ENCODE measurements at regions not wholly inside any gene's neighbourhood (a gene's known extent, or its start where the extent isn't known, plus 50 kb on each side); places are given as distances from the start of the nearest gene placed in this dataset.

DNA sequence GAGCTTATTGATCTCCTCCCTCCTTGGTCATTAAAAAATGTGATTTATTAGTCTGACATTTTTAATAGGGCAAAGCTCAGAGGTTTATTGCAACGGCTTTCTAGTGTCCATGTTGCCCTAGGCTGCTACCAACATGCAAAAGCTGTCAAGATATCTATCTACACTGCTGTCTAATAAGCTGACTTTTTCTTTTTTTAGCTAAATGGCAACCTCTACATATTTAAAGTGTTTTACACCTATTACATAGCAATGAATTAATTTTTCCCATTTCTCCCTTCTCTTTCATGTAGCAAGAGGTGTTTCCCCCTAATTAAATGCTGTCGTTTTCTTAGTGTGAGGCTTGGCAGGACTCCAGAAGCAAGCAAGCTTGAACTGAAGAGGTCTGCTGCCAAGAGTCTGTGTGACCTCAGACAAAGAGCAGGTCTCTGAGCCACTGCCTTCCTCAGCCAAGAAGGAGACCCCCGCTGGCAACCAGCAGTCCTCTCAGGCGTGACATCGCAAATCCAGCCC is 79.4 kb downstream of the GAS1 start:
- DNase-seq (ENCODE audit: low spot score): no peak
- TF ChIP-seq, protein P1, sequence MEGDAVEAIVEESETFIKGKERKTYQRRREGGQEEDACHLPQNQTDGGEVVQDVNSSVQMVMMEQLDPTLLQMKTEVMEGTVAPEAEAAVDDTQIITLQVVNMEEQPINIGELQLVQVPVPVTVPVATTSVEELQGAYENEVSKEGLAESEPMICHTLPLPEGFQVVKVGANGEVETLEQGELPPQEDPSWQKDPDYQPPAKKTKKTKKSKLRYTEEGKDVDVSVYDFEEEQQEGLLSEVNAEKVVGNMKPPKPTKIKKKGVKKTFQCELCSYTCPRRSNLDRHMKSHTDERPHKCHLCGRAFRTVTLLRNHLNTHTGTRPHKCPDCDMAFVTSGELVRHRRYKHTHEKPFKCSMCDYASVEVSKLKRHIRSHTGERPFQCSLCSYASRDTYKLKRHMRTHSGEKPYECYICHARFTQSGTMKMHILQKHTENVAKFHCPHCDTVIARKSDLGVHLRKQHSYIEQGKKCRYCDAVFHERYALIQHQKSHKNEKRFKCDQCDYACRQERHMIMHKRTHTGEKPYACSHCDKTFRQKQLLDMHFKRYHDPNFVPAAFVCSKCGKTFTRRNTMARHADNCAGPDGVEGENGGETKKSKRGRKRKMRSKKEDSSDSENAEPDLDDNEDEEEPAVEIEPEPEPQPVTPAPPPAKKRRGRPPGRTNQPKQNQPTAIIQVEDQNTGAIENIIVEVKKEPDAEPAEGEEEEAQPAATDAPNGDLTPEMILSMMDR (IDR thresholded peaks at IDR 0.05): no peak
- ATAC-seq (ENCODE audit: low FRiP score): no peak

DNA sequence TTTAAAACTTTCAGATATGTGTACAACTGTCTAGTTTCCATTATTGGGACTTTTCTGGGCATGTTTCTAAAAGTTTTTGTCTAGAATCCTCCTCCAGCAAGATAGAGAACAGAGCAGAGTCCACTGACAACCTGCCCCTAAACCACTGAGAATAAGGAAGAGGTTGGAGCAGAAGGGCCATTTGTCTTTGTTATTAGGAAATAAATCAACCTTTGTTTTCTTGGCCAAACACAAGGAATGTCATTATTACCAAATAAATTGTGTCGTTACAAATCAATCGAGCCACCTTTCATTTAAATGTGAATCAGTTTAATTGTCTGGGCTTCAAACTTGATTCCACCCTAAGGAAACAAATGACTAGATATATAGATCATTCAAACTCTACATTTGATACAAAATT is 81.4 kb downstream of the GAS1 start:
- TF ChIP-seq, protein P1 (IDR thresholded peaks at IDR 0.05): no peak
- ATAC-seq (ENCODE audit: low FRiP score) (no peak), DNase-seq (ENCODE audit: low spot score) (no peak)

DNA sequence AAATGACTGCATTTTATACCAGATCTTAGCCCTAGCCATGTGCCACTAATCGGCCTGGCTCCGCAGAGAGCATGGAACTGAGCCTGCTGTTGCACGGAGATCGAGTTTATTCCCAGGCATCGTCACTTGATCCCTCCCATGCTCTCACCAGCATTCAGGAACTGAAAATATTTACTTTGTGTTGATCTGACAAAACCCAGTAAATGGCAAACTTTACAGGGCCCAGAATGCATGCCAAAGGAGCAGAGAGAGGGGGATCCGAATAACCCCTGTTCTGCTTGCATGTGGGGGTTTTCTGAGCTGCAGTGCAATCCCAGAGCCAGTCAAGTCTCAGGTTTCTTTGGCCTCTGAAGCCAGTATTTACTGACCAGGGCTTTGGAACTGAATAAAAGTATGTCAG is 87.3 kb downstream of the GAS1 start:
- ATAC-seq (ENCODE audit: low FRiP score): no peak
- DNase-seq (ENCODE audit: low spot score): no peak
- TF ChIP-seq, protein P1 (IDR thresholded peaks at IDR 0.05): no peak

DNA sequence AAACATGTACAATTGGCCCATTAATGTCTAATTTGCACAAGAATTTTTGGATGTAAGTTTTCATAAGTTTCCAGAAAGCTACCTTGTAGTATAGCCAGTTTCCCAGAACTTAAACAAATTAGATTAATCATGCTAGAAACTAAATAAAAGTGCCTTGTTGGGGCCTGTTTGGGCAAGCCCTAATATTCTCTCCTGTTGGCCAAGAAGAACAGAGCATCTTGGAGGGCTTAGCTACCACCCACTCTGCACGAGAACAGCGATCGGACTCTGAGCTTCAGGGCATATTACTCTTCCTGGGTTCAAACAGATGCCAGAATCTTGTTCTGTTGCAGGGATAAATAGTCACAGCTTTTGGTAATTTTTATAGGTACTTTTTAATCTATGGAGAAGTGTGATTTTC is 88.2 kb downstream of the GAS1 start:
- TF ChIP-seq, protein P1 (IDR thresholded peaks at IDR 0.05): no peak
- DNase-seq (ENCODE audit: low spot score) (no peak), ATAC-seq (ENCODE audit: low FRiP score) (no peak)

DNA sequence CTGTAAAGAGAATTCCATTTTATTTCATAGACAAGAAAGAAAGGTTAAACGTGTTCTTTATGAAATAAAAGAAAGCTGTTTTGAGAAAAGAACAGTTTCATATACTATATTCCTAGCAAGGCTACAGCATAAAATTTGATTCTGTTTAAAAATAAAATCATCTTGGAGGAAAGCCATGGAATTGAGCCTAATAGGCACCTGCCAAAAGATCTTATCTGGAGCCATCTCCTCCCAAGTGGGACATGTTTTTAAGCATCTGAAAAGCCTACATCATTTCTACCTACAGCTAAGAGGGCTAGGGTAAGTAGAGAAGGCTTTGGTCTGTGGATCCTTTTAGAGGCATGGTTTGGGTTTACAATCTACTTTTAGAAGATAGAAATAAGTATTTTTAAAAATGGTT is 89.3 kb downstream of the GAS1 start:
- DNase-seq (ENCODE audit: low spot score): no peak
- ATAC-seq (ENCODE audit: low FRiP score): no peak
- TF ChIP-seq, protein P1 (IDR thresholded peaks at IDR 0.05): no peak

DNA sequence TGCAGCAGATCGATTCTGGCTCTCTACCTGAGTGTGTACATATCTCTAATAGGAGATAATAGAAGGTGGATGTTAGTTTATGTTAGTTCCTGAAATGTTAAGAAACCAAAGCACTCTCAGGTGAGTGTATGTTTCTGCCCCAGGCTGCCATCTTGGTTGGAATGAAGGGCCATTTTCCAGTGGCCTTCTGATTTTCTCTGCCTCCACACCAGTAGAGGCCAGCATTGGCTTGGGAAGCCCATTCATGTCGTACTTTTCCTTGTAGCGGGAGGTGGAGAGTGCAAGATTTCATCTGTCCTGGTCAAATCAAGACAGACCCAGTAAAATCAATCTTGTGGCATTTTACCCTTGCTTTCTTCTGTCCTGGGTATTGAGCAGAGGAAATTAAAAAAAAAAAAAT is 91.0 kb downstream of the GAS1 start:
- ATAC-seq (ENCODE audit: low FRiP score): no peak
- TF ChIP-seq, protein P1 (IDR thresholded peaks at IDR 0.05): no peak
- DNase-seq (ENCODE audit: low spot score): no peak

DNA sequence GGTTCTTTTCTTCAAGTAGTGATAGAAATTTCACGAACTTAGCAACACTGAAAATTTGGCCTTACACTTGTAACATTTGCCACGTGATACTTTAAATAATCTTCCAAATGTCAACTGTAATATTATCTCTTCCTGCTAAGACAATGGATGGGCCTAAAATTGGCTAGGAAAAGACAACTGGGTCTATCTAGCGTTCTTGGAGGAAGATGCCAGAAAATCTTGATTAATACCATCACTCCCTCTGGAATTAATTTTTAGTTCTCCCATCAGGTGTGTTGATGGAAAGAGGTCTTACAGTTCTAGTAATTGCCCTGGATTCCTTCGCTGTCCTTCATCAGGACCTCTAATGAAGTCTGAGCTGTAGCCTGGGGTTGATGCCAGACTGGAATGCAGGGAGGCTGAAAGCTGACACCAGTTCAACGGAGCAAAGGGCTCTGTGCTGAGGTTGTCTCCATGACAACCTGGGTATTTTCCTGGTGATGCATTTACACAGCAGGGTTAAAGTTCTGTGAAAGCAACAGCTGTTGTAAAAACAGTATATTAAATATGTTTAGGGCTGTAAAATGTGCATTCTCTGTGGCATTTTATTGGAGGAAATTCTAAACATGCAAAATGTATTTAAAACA is 92.3 kb downstream of the GAS1 start:
- DNase-seq (ENCODE audit: low spot score): no peak
- TF ChIP-seq, protein P1 (IDR thresholded peaks at IDR 0.05): no peak
- no peak for ATAC-seq (ENCODE audit: low FRiP score)
